Smooth muscle cell of the brain vasculature (primary cell): ENCODE measurements at regions not wholly inside any gene's neighbourhood (a gene's known extent, or its start where the extent isn't known, plus 50 kb on each side); places are given as distances from the start of the nearest gene placed in this dataset.
"Not testable (repeated sequence)": the region's sequence is repeated elsewhere in the genome, so short reads cannot be mapped to it uniquely, and the experiment has no call there.

Experiments
- DNase-seq: peaks from one replicate; pipeline ENCODE4 v3.0.0-alpha.2; 2012; ENCODE audit warnings: low read depth, low spot score

- DNase-seq, result no peak
Measured at GRCh38 chr2:13597176-13597575, 880.4 kb downstream of the TRIB2 start.

- no peak for DNase-seq
Measured at GRCh38 chr2:13601506-13601905, 884.8 kb downstream of the TRIB2 start.

- DNase-seq, result no peak
Measured at GRCh38 chr2:13604951-13605661, 888.4 kb downstream of the TRIB2 start.

- DNase-seq, result no peak
Measured at GRCh38 chr2:13607139-13607538, 890.4 kb downstream of the TRIB2 start.

GRCh38 chr2:13611939-13612338 is 895.2 kb downstream of the TRIB2 start:
- DNase-seq, result no peak

- no peak for DNase-seq
Measured at GRCh38 chr2:13616059-13616458, 899.3 kb downstream of the TRIB2 start.

- no peak for DNase-seq
Measured at GRCh38 chr2:13616616-13617015, 899.9 kb downstream of the TRIB2 start.

GRCh38 chr2:13628122-13628521 is 911.4 kb downstream of the TRIB2 start:
- DNase-seq, result no peak

- DNase-seq, result no peak
Measured at GRCh38 chr2:13638181-13638580, 921.4 kb downstream of the TRIB2 start.

- DNase-seq, result no peak
Measured at GRCh38 chr2:13649918-13650317, 933.2 kb downstream of the TRIB2 start.

GRCh38 chr2:13650586-13651180 is 933.9 kb downstream of the TRIB2 start:
- no peak for DNase-seq

- DNase-seq, result no peak
Measured at GRCh38 chr2:13651684-13652131, 935.0 kb downstream of the TRIB2 start.

GRCh38 chr2:13652531-13653313 is 936.0 kb downstream of the TRIB2 start:
- DNase-seq, result no peak

GRCh38 chr2:13654416-13654815 is 937.7 kb downstream of the TRIB2 start:
- no peak for DNase-seq

GRCh38 chr2:13660231-13660630 is 943.5 kb downstream of the TRIB2 start:
- DNase-seq, result no peak

- DNase-seq, result no peak
Measured at GRCh38 chr2:13662055-13662454, 945.3 kb downstream of the TRIB2 start.

- DNase-seq, result no peak
Measured at GRCh38 chr2:13666582-13667414, 950.1 kb downstream of the TRIB2 start.

GRCh38 chr2:13667415-13667757 is 950.6 kb downstream of the TRIB2 start:
- DNase-seq, result no peak

GRCh38 chr2:13669607-13670006 is 952.9 kb downstream of the TRIB2 start:
- DNase-seq, result no peak

- DNase-seq, result not testable (repeated sequence)
Measured at GRCh38 chr2:13673821-13674220, 957.1 kb downstream of the TRIB2 start.

- no peak for DNase-seq
Measured at GRCh38 chr2:13676269-13676668, 956.2 kb upstream of the LRATD1 start.

GRCh38 chr2:13681936-13682335 is 950.6 kb upstream of the LRATD1 start:
- no peak for DNase-seq
